H9 (cell line): ENCODE measurements at regions not wholly inside any gene's neighbourhood (a gene's known extent, or its start where the extent isn't known, plus 50 kb on each side); places are given as distances from the start of the nearest gene placed in this dataset.
"Not testable (repeated sequence)": the region's sequence is repeated elsewhere in the genome, so short reads cannot be mapped to it uniquely, and the experiment has no call there.

Experiments used
- DNase-seq: peaks from one replicate; pipeline ENCODE4 v3.0.0-alpha.2; 2017
- H2AFZ ChIP-seq: one replicate; pipeline ENCODE4 v1.6.1; 2013; ENCODE audit warnings: mild to moderate bottlenecking, low read length, control low read depth, moderate library complexity
- H2AK5ac ChIP-seq: 2 replicates; pipeline ENCODE4 v1.6.1; 2013; ENCODE audit warnings: low read length, control low read depth, mixed read lengths; ENCODE audit not compliant: insufficient read length
- H2BK120ac ChIP-seq: one replicate; pipeline ENCODE4 v1.6.1; 2013; ENCODE audit warnings: low read depth, mild to moderate bottlenecking, low read length, control low read depth, inconsistent platforms; ENCODE audit not compliant: poor library complexity, severe bottlenecking
- H2BK12ac ChIP-seq: 2 replicates; pipeline ENCODE4 v1.6.1; 2013; ENCODE audit warnings: low read length, control low read depth, mixed read lengths, low read depth; ENCODE audit not compliant: insufficient read length
- H2BK15ac ChIP-seq: 2 replicates; pipeline ENCODE4 v1.6.1; 2013; ENCODE audit warnings: low read depth, low read length, control low read depth
- H2BK20ac ChIP-seq: one replicate; pipeline ENCODE4 v1.6.1; 2013; ENCODE audit warnings: low read depth, mild to moderate bottlenecking, low read length, control low read depth, inconsistent platforms; ENCODE audit not compliant: poor library complexity, severe bottlenecking
- H2BK5ac ChIP-seq: 2 replicates; pipeline ENCODE4 v1.6.1; 2013; ENCODE audit warnings: low read length, control low read depth, mixed read lengths; ENCODE audit not compliant: insufficient read length
- H3K14ac ChIP-seq: 2 replicates; pipeline ENCODE4 v1.6.1; 2013; ENCODE audit warnings: low read length, control low read depth; ENCODE audit not compliant: insufficient read depth
- H3K18ac ChIP-seq: 2 replicates; pipeline ENCODE4 v1.6.1; 2013; ENCODE audit warnings: low read depth, mild to moderate bottlenecking, mixed read lengths, low read length, control low read depth; ENCODE audit not compliant: insufficient read length
- H3K23ac ChIP-seq: 2 replicates; pipeline ENCODE4 v1.6.1; 2013; ENCODE audit warnings: low read length, control low read depth, mixed read lengths, low read depth; ENCODE audit not compliant: insufficient read length
- H3K23me2 ChIP-seq: 2 replicates; pipeline ENCODE4 v1.6.1; 2013; ENCODE audit warnings: low read depth, mild to moderate bottlenecking, mixed read lengths, low read length, control low read depth; ENCODE audit not compliant: insufficient read length, poor library complexity, severe bottlenecking
- H3K27ac ChIP-seq: 2 replicates; pipeline ENCODE4 v1.5.1; 2013; ENCODE audit warnings: low read length, control low read depth, mixed read lengths, low read depth; ENCODE audit not compliant: insufficient read length
- H3K27me3 ChIP-seq: 2 replicates; pipeline ENCODE4 v1.6.1; 2013; ENCODE audit warnings: low read length, control low read depth, inconsistent platforms; ENCODE audit not compliant: insufficient read depth
- H3K4ac ChIP-seq: 2 replicates; pipeline ENCODE4 v1.6.1; 2013; ENCODE audit warnings: low read depth, mild to moderate bottlenecking, control low read depth, inconsistent platforms, low read length, moderate library complexity
- H3K4me1 ChIP-seq: 2 replicates; pipeline ENCODE4 v1.6.1; 2013; ENCODE audit warnings: low read length, control low read depth, inconsistent platforms; ENCODE audit not compliant: insufficient read depth
- H3K4me2 ChIP-seq: 2 replicates; pipeline ENCODE4 v1.6.1; 2013; ENCODE audit warnings: low read length, control low read depth, mixed read lengths; ENCODE audit not compliant: insufficient read length, insufficient read depth
- H3K56ac ChIP-seq: 2 replicates; pipeline ENCODE4 v1.6.1; 2013; ENCODE audit warnings: low read depth, mild to moderate bottlenecking, mixed read lengths, low read length, control low read depth; ENCODE audit not compliant: insufficient read length
- H3K79me1 ChIP-seq: 2 replicates; pipeline ENCODE4 v1.6.1; 2013; ENCODE audit warnings: low read depth, mild to moderate bottlenecking, moderate library complexity, low read length, control low read depth, inconsistent platforms; ENCODE audit not compliant: insufficient read depth, poor library complexity, severe bottlenecking
- H3K79me2 ChIP-seq: 2 replicates; pipeline ENCODE4 v1.6.1; 2013; ENCODE audit warnings: low read length, control low read depth, inconsistent platforms; ENCODE audit not compliant: insufficient read depth
- H3K9ac ChIP-seq: 2 replicates; pipeline ENCODE4 v1.6.1; 2013; ENCODE audit warnings: low read length, control low read depth, mixed read lengths; ENCODE audit not compliant: insufficient read length; ENCODE audit errors: extremely low read depth
- H3K9me3 ChIP-seq: one replicate; pipeline ENCODE4 v1.6.1; 2013; ENCODE audit warnings: low read depth, low read length, inconsistent platforms; ENCODE audit not compliant: control insufficient read depth
- H3T11ph ChIP-seq: one replicate; pipeline ENCODE4 v1.6.1; 2013; ENCODE audit warnings: mild to moderate bottlenecking, low read length, control low read depth, inconsistent platforms
- H4K20me1 ChIP-seq: one replicate; pipeline ENCODE4 v1.6.1; 2013; ENCODE audit not compliant: control insufficient read depth, insufficient read length, insufficient read depth
- H4K5ac ChIP-seq: 2 replicates; pipeline ENCODE4 v1.6.1; 2013; ENCODE audit warnings: low read depth, mild to moderate bottlenecking, mixed read lengths, low read length, control low read depth; ENCODE audit not compliant: insufficient read length
- H4K8ac ChIP-seq: replicated peaks from 2 replicates; pipeline ENCODE4 v1.6.1; 2013; ENCODE audit warnings: low read length, control low read depth, mixed read lengths, low read depth; ENCODE audit not compliant: insufficient read length
- H4K91ac ChIP-seq: 2 replicates; pipeline ENCODE4 v1.6.1; 2013; ENCODE audit warnings: low read depth, mild to moderate bottlenecking, moderate library complexity, mixed read lengths, low read length, control low read depth; ENCODE audit not compliant: insufficient read length
- H3K27ac Mint-ChIP-seq, 3 experiments: 2 replicates in 2 of 3; 3 replicates in 1 of 3; pipeline ENCODE4 v1.8.0; 2020 to 2021; ENCODE audit warnings: mixed read lengths in 3 of 3, mild to moderate bottlenecking in 1 of 3, moderate library complexity in 1 of 3
- H3K27me3 Mint-ChIP-seq: 2 replicates; pipeline ENCODE4 v1.8.0; 2021; ENCODE audit warnings: low read depth, mild to moderate bottlenecking, moderate library complexity, mixed read lengths
- H3K36me3 Mint-ChIP-seq, 3 experiments: 2 replicates in 2 of 3; 3 replicates in 1 of 3; pipeline ENCODE4 v1.8.0; 2020 to 2021; ENCODE audit warnings: low read depth in 3 of 3, mixed read lengths in 3 of 3; ENCODE audit not compliant: insufficient read depth in 1 of 3
- H3K4me1 Mint-ChIP-seq, 2 experiments: 2 replicates each; pipeline ENCODE4 v1.8.0; 2020; ENCODE audit warnings: mixed read lengths in 2 of 2
- H3K4me3 Mint-ChIP-seq, 2 experiments: 2 replicates in 1 of 2; 3 replicates in 1 of 2; pipeline ENCODE4 v1.8.0; 2020 to 2021; ENCODE audit warnings: mild to moderate bottlenecking in 2 of 2, mixed read lengths in 2 of 2, moderate library complexity in 1 of 2
- H3K9me3 Mint-ChIP-seq, 2 experiments: 2 replicates in 1 of 2; 3 replicates in 1 of 2; pipeline ENCODE4 v1.8.0; 2020; ENCODE audit warnings: mild to moderate bottlenecking in 2 of 2, mixed read lengths in 2 of 2, moderate library complexity in 1 of 2
- WGBS: extraction: QIAGEN DNeasy Blood & Tissue Kit; methylation state at CpG from one replicate; pipeline ENCODE4 v1.1.7; 2013; ENCODE audit warnings: missing lambda C conversion rate, low lambda C conversion rate, mixed read lengths; ENCODE audit not compliant: insufficient read length; ENCODE audit errors: extremely low coverage; 5-methylcytosine and 5-hydroxymethylcytosine counted together

GRCh38 chr22:11310647-11311046 lies 4217.3 kb upstream of the OR11H1 start:
- not testable (repeated sequence) for H3K27ac ChIP-seq, H3K4ac ChIP-seq, H3K4me1 Mint-ChIP-seq, H3K79me1 ChIP-seq, H2BK12ac ChIP-seq, H3K4me2 ChIP-seq, H2BK5ac ChIP-seq, H2BK120ac ChIP-seq, H3K27ac Mint-ChIP-seq, DNase-seq, H3K4me1 ChIP-seq, H2BK20ac ChIP-seq, H2AFZ ChIP-seq, H2AK5ac ChIP-seq, H3K79me2 ChIP-seq, H4K91ac ChIP-seq, H3T11ph ChIP-seq, H4K8ac ChIP-seq, H3K14ac ChIP-seq, H3K23me2 ChIP-seq, H3K56ac ChIP-seq, H3K23ac ChIP-seq, H2BK15ac ChIP-seq, H3K27me3 ChIP-seq, H3K18ac ChIP-seq, H3K9ac ChIP-seq, H4K5ac ChIP-seq, H4K20me1 ChIP-seq, H3K4me3 Mint-ChIP-seq, H3K27me3 Mint-ChIP-seq
- Mint-ChIP-seq H3K9me3 (peaks cover 96 to 97% of the 10 kb centered on the region in 2 experiments), H3K36me3 (peaks cover 14 to 67% (median 41%) of the 10 kb centered on the region in 3 experiments)
- H3K9me3 ChIP-seq = peaks cover 78% of the 10 kb centered on the region
- WGBS = no CpG with 5 or more reads among the region's 3 CpGs

- not testable (repeated sequence) for DNase-seq, H2BK20ac ChIP-seq, H3K23ac ChIP-seq, H4K20me1 ChIP-seq, H3K18ac ChIP-seq, H2AFZ ChIP-seq, H3K79me2 ChIP-seq, H4K5ac ChIP-seq, H3K27ac Mint-ChIP-seq, H2BK5ac ChIP-seq, H3K4me1 Mint-ChIP-seq, H4K8ac ChIP-seq, H3K4ac ChIP-seq, H3K4me2 ChIP-seq, H3K23me2 ChIP-seq, H2BK12ac ChIP-seq, H3K27ac ChIP-seq, H4K91ac ChIP-seq, H3K4me1 ChIP-seq, H3T11ph ChIP-seq, H3K79me1 ChIP-seq, H2AK5ac ChIP-seq, H3K4me3 Mint-ChIP-seq, H2BK120ac ChIP-seq, H3K27me3 ChIP-seq, H3K9ac ChIP-seq, H3K27me3 Mint-ChIP-seq, H3K14ac ChIP-seq, H2BK15ac ChIP-seq, H3K56ac ChIP-seq
- peaks cover 93% of the 10 kb centered on the region in 2 experiments for H3K9me3 Mint-ChIP-seq
- H3K9me3 ChIP-seq = peaks cover 61% of the 10 kb centered on the region
- peaks cover 9 to 54% (median 28%) of the 10 kb centered on the region in 3 experiments for H3K36me3 Mint-ChIP-seq
- WGBS = no CpG with 5 or more reads among the region's 7 CpGs
Measured at GRCh38 chr22:11312640-11313039, 4215.4 kb upstream of the OR11H1 start.
